KMS-11 (cell line): ENCODE measurements at regions not wholly inside any gene's neighbourhood (a gene's known extent, or its start where the extent isn't known, plus 50 kb on each side); places are given as distances from the start of the nearest gene placed in this dataset.

ENCODE experiments used
- H2AFZ ChIP-seq: fragments of 200-600 bp; sonication (generic); 2 replicates; pipeline ENCODE4 v1.6.1; 2016; ENCODE audit warnings: antibody characterized with exemption, mixed run types, low read depth
- H3K27ac ChIP-seq: fragments of 200-600 bp; sonication (generic); 2 replicates; pipeline ENCODE4 v1.6.1; 2016; ENCODE audit warnings: mild to moderate bottlenecking, mixed run types
- H3K27me3 ChIP-seq: fragments of 200-600 bp; sonication (generic); 2 replicates; pipeline ENCODE4 v1.6.1; 2017; ENCODE audit warnings: mild to moderate bottlenecking, low read depth, mixed run types, moderate library complexity; ENCODE audit not compliant: insufficient read depth
- H3K36me3 ChIP-seq: fragments of 200-600 bp; sonication (generic); 2 replicates; pipeline ENCODE4 v1.6.1; 2017; ENCODE audit warnings: mild to moderate bottlenecking, mixed run types; ENCODE audit not compliant: insufficient read depth
- H3K4me1 ChIP-seq: fragments of 200-600 bp; sonication (generic); 2 replicates; pipeline ENCODE4 v1.6.1; 2016; ENCODE audit warnings: mild to moderate bottlenecking, low read depth, mixed run types; ENCODE audit not compliant: poor library complexity, severe bottlenecking
- H3K4me2 ChIP-seq: fragments of 200-600 bp; sonication (generic); 2 replicates; pipeline ENCODE4 v1.7.0; 2016; ENCODE audit warnings: mild to moderate bottlenecking, mixed run types
- H3K4me3 ChIP-seq: fragments of 200-600 bp; sonication (generic); IDR thresholded peaks from 2 replicates; pipeline ENCODE4 v1.6.1; 2017; ENCODE audit warnings: low read depth, low read length, mixed read lengths; ENCODE audit not compliant: insufficient read depth
- H3K79me2 ChIP-seq: fragments of 200-600 bp; sonication (generic); 2 replicates; pipeline ENCODE4 v1.6.1; 2016; ENCODE audit warnings: low read depth, mixed run types; ENCODE audit not compliant: insufficient read depth
- H3K9ac ChIP-seq: fragments of 200-600 bp; sonication (generic); 2 replicates; pipeline ENCODE4 v1.6.1; 2016; ENCODE audit warnings: mild to moderate bottlenecking, mixed run types
- H4K20me1 ChIP-seq: fragments of 200-600 bp; sonication (generic); 2 replicates; pipeline ENCODE4 v1.6.1; 2016; ENCODE audit warnings: mild to moderate bottlenecking, mixed run types; ENCODE audit not compliant: insufficient read depth
- TF ChIP-seq, protein P1 (sequence below): fragments of 200-600 bp; sonication (generic); conservative IDR thresholded peaks from 2 replicates; pipeline ENCODE4 v1.6.1; 2017; ENCODE audit warnings: low read depth, mild to moderate bottlenecking, antibody characterized with exemption, low read length, moderate library complexity, mixed read lengths

DNA sequence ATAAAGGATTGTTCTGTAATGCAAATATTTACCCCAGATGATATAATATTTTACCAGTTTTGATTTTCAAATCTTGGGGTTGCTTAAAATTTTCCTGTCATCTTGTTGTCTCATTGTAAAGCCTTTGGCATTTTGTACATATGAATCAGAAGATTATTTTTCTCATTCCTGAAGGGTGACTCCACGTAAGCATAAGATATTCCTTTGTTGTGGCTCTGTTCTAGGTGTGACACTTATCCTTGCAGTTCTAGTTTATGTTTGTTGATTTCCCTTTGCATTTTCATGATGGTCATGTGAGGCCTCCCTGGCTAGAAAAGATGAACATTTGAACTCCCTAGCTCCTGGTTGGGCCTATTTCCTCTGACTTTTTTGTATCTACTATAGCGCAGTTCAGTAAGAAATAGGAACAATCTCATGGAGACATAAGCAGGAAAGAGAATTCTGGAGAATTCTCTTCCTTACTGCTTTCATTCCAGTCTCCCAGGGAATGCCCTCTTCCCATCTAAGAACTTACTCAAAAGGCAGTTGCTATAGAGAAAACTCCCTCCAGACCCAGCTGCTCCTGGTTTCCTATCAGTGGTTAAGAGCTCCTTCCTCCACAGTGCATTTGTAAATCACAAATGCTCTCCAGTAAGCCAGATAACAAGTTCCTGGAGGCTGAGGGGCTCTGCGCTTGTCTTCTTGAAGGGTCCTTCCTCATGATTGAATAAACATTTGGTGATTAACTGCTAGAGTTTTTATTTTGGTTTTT is 124.7 kb downstream of the WNT5A start:
- no peak overlapping the region for H3K4me3 ChIP-seq
- no peaks in the 10 kb centered on the region for H3K4me1 ChIP-seq
- H3K27me3 ChIP-seq: no peaks in the 10 kb centered on the region
- H2AFZ ChIP-seq: no peak overlapping the region
- no peak overlapping the region for H3K27ac ChIP-seq
- TF ChIP-seq, protein P1, sequence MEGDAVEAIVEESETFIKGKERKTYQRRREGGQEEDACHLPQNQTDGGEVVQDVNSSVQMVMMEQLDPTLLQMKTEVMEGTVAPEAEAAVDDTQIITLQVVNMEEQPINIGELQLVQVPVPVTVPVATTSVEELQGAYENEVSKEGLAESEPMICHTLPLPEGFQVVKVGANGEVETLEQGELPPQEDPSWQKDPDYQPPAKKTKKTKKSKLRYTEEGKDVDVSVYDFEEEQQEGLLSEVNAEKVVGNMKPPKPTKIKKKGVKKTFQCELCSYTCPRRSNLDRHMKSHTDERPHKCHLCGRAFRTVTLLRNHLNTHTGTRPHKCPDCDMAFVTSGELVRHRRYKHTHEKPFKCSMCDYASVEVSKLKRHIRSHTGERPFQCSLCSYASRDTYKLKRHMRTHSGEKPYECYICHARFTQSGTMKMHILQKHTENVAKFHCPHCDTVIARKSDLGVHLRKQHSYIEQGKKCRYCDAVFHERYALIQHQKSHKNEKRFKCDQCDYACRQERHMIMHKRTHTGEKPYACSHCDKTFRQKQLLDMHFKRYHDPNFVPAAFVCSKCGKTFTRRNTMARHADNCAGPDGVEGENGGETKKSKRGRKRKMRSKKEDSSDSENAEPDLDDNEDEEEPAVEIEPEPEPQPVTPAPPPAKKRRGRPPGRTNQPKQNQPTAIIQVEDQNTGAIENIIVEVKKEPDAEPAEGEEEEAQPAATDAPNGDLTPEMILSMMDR: no peak
- no peaks in the 10 kb centered on the region for H4K20me1 ChIP-seq
- H3K9ac ChIP-seq: no peak overlapping the region
- H3K4me2 ChIP-seq: no peak overlapping the region
- no peaks in the 10 kb centered on the region for H3K79me2 ChIP-seq
- no peaks in the 10 kb centered on the region for H3K36me3 ChIP-seq

DNA sequence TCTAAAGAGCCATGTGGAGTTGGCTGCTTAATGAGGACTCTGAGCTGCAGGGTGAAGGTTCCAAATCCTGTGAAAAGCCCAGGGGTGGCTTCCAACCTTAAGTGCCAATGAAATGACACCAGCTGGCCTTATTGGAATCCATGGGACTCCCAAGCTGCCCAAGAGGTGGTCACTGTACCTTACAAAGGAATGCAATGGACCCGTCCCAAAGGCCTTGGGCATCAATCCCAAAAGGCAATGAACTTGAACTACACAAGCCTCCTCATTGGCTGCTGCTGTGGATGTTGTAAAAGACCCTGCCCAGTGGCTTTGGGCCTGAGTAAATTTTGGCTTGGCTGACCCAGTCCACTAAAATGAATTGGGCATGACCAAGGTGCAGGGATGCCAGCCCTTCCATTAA is 129.3 kb downstream of the WNT5A start:
- no peak overlapping the region for H3K27ac ChIP-seq
- no peaks in the 10 kb centered on the region for H3K36me3 ChIP-seq
- H3K9ac ChIP-seq: no peak overlapping the region
- no peak overlapping the region for H3K4me2 ChIP-seq
- no peaks in the 10 kb centered on the region for H3K79me2 ChIP-seq
- H3K4me3 ChIP-seq: no peak overlapping the region
- TF ChIP-seq, protein P1: no peak
- no peak overlapping the region for H2AFZ ChIP-seq
- no peaks in the 10 kb centered on the region for H3K4me1 ChIP-seq
- H4K20me1 ChIP-seq: no peaks in the 10 kb centered on the region
- H3K27me3 ChIP-seq: no peaks in the 10 kb centered on the region

DNA sequence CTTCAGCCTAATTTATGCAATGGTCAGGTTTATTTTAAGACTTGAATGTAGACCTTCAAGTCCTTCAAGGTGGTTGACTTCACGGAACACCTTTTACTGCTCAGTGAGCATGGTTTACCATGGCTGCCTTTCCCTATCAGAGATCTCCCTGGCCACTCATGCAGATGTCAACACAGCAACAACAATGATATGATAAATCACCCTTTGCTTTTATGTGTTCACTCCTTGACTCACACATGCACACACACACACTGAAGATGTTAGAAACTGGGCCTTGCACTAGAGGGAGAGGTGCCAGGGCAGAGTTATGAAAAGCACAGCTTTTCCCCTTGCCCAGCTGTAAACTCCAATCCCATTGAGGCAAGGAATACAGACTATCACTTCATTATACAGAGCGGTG is 134.4 kb downstream of the WNT5A start:
- no peaks in the 10 kb centered on the region for H3K79me2 ChIP-seq
- H2AFZ ChIP-seq: no peak overlapping the region
- no peak overlapping the region for H3K4me2 ChIP-seq
- H3K36me3 ChIP-seq: no peaks in the 10 kb centered on the region
- no peaks in the 10 kb centered on the region for H3K27me3 ChIP-seq
- no peak overlapping the region for H3K27ac ChIP-seq
- no peak overlapping the region for H3K9ac ChIP-seq
- H3K4me3 ChIP-seq: no peak overlapping the region
- TF ChIP-seq, protein P1: no peak
- no peaks in the 10 kb centered on the region for H3K4me1 ChIP-seq
- no peaks in the 10 kb centered on the region for H4K20me1 ChIP-seq

DNA sequence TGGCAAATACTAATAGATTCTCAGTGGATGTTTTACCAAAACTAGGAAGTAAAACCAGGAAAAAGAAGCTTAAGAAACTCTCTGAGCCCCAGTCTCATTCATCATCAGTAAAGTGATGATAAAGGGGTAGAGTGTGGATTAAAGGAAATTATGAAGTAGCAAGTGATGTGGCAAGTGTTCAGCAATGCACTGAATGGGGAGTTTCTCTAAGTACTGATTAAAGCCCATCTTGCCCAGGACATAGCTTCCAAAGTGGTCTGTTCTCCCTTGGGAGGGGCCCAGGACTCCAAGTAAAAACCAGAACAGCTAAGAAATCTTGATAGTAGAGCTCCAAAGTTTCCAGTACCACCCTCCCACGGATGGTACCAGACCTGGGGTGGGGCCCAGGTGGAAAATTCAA is 137.3 kb downstream of the WNT5A start:
- TF ChIP-seq, protein P1: no peak

More for the DNA sequence above, 137.3 kb downstream of the WNT5A start:
- H3K79me2 ChIP-seq: no peaks in the 10 kb centered on the region
- H3K9ac ChIP-seq: no peak overlapping the region
- no peak overlapping the region for H3K27ac ChIP-seq
- no peak overlapping the region for H3K4me2 ChIP-seq
- no peak overlapping the region for H2AFZ ChIP-seq
- no peaks in the 10 kb centered on the region for H4K20me1 ChIP-seq
- no peaks in the 10 kb centered on the region for H3K27me3 ChIP-seq
- H3K4me1 ChIP-seq: no peaks in the 10 kb centered on the region
- H3K36me3 ChIP-seq: no peaks in the 10 kb centered on the region
- no peak overlapping the region for H3K4me3 ChIP-seq
